Suppressor macrophage treated with lipopolysaccharide for 4 hours (primary cell): ENCODE measurements at regions not wholly inside any gene's neighbourhood (a gene's known extent, or its start where the extent isn't known, plus 50 kb on each side); places are given as distances from the start of the nearest gene placed in this dataset.

Experiments used
- DNase-seq: peaks from one replicate; pipeline ENCODE4 v3.0.0-alpha.2; 2020

DNA sequence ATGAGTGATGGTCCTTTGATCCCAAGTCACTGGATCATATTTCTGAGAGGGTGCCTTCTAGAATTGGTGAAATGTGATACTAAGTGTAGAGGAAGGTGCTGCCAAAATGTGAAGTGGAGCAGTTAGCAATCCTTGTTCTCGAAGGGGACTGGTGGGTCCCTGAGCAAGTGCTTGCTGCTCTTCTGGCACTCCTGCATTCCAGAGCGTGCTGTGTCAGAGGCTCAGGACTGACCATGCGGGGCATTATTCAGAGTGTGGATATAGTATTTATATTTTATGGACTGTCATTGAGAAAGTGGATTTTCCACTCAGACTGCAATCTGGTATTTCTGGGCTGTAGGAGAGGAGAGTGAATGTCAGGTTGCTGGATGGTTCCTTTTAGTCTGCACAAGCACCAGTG, 152.6 kb upstream of the KL start:
- no peak for DNase-seq

DNA sequence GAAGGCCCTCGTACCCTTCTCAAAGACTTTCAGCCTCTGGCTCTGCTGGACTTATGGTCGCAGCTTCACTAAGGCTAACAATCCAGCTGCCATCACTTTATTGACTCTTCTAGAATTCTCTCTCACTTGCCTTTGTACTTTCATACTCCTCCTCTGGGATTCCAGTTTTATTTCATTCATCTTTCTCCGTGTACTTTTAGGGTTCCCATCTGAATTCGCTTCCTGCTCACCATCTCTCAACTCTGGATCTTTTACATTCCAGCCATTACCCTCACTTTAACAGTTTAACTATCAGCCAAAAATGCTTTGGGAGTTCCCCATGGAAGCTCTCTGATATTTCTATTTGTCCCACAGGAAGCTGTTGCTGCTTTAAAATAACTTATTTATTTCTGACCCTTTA, 149.3 kb upstream of the KL start:
- no peak for DNase-seq

GRCh38 chr13:32877491-32877890, 138.7 kb upstream of the KL start:
- no peak for DNase-seq

- no peak for DNase-seq
These were observed 138.1 kb upstream of the KL start for GRCh38 chr13:32878163-32878562.

GRCh38 chr13:32880636-32881035, 135.6 kb upstream of the KL start:
- no peak for DNase-seq

DNA sequence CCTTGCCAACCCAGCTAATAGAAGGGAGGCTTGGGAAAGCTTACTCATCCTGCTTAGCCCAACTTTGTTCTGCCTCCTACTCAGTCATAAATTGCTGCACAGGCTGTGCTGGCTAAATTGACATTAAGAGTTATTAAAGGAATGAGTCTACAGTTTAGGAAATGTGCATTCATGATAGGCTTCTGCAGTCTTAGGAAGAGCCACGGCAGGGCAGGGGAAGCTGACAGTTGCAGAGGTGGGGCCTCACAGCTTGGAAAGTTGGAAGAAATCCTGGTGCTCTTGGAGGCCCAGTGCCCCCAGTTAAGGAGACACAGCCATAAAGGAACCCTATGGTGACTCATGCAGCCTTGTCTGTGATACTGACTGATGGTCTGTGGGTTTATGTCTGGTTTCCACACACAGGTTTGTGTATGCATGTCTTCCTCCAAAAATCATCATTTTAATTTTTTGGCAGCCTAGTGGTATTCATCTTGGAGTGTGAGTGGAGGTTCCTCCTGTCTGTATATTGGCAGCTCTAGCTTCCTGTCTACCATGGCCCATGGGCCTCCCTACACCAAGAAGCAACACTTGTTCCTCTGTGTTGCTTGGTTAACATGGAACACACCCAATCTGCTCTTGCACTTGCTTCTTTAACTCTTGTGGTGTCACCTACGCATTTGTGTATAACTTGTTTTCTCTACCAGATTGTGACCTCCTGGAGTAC, 135.0 kb upstream of the KL start:
- DNase-seq: no peak

DNA sequence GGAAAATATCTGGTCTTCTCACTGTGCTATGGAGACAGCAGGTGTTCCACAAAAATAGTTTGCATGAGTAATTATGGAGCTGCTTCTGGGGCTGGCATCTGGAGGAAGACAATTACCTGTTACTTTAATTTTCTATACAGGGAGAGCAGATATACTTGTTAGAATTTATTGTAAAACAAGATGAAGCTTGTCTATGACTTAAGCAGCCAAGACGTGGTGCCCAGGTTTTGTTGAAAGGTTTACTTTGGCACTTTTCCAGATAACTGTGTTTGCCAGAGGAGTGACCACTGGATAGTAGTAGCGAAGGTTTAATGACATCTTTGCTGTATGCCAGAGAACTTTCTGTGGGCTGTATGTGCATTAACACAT, 134.5 kb upstream of the KL start:
- no peak for DNase-seq

DNA sequence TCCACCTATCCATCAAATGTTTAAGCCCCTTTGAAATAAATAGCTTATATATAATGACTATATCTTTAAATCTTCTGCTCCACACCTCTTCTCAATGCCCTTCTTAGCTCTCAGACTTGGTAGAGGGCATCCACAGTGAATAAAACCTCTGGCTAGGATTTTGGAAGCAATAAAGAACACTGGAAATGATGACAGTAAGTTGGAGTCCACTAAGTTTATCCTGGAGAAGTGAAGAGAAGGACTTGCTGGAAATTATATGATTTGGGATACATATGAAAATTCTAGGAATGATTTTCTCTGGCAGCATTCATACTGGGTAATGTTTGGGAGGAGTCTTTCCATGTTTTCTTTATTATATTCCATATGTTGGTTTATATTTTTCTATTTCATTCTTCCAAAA, 133.5 kb upstream of the KL start:
- no peak for DNase-seq

DNA sequence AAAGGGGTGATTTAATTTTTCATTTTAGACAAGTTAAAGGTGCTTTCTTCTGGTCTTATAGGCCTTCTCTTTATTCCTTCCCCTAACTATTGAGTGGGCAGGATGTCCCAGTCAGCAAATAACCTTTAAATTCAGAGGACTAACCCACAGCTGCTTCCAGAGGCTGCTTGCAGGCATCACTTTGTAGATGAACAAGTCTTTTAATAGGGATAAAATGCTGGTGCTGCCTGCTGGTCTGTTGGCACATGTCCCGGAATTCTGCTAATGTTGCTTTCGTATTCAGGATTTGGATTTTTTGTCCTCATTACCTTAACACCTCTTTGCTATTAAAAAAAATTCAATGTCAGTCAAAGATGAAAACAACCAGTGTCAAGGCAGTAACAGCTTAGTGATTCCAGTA, 132.7 kb upstream of the KL start:
- DNase-seq: no peak

GRCh38 chr13:32887617-32888016, 128.6 kb upstream of the KL start:
- no peak for DNase-seq

DNA sequence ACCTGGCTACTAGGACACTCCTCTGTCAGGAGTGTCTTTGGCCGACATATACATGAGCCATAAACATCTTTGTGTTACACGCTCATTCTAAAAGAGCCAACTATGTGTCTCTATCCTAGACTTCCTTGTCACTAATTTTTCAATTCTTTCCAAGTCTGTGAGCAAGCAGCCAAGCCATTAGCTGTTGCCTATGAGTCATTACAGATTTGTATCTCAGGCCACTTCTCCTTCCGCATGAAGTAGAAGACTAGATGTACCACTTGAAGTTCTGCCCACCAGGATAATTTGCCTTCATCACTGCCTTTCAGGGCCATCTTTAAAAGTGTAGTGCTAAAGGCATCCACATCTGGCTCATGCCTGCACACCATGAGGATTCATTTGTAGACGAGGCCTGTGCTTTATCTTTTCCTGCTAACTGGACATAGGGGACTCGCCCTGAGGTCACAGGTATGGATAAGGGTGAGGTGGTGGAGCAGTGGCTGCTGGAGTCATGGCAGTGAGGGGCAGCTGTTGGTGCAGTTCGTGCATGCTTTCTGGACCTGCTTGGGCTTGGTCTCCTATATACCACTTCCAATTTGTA, 126.1 kb upstream of the KL start:
- DNase-seq: no peak

DNA sequence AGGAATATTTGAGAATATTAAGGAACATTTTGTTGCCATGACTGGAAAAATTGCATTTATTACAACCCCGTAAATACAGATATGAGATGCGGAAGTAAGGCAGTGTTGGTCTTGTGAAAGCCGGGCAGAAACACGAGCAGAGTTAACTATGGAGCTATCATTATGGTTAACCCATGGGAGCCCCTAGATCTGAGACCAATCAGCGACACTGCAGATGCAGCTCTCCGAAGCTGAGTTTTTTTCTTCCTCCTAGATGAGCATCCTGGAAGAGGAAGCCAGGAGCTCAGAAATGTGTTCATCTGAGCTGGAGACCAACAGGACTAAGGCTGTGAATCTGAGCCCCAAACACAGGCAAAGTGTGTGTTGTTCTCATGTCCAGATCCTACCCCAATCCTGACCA, 123.0 kb upstream of the KL start:
- no peak for DNase-seq

- DNase-seq: peak; percentile 29
These were observed 121.6 kb upstream of the KL start for GRCh38 chr13:32894589-32895001.

- DNase-seq: no peak
These were observed 120.9 kb upstream of the KL start for GRCh38 chr13:32895296-32895695.

GRCh38 chr13:32897296-32897695, 118.9 kb upstream of the KL start:
- DNase-seq: no peak

- no peak for DNase-seq
These were observed 114.0 kb upstream of the KL start for GRCh38 chr13:32902029-32902780.

DNA sequence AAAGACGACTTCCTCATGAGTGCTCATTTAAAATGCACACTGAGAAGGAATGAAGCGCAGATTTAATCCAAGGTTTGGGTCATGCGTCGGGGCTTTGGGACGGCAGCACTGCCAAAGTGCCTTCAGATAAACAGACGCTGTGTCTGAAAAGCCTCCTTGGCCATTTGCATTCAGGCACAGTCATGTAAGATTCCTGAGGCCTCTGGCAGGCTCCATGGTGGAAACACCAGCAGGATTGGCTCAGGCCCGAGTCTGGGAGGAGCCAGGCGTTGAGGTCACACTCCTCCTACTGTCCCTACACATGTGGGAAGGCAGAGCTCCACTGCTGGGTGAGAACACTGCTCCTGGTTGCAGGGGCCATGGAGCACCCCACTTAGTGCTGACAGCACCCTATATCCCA, 113.3 kb upstream of the KL start:
- DNase-seq: no peak

DNA sequence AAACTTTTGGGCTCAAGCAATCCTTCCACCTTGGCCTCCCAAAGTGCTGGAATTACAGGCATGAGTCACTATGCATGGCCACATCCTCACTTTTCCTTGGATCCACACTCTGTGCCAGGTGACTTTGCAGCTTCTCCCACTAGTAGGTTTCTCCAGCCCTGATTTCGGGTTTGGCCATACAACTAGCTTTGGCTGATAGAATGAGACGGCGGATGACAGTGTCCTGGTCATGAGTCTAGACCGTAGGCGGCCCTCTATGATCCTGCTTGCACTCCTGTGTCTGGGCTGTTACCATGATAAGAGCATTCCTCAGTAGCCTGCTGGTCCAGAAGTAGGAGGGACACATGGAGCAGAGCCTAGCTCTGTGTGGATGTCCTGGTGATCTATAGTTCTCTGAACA, 112.5 kb upstream of the KL start:
- no peak for DNase-seq

GRCh38 chr13:32904266-32904665, 112.0 kb upstream of the KL start:
- DNase-seq: no peak

GRCh38 chr13:32905063-32905863, 111.0 kb upstream of the KL start:
- DNase-seq: no peak

GRCh38 chr13:32905864-32906180, 110.4 kb upstream of the KL start:
- no peak for DNase-seq

- no peak for DNase-seq
These were observed 109.0 kb upstream of the KL start for GRCh38 chr13:32907211-32907610.

DNA sequence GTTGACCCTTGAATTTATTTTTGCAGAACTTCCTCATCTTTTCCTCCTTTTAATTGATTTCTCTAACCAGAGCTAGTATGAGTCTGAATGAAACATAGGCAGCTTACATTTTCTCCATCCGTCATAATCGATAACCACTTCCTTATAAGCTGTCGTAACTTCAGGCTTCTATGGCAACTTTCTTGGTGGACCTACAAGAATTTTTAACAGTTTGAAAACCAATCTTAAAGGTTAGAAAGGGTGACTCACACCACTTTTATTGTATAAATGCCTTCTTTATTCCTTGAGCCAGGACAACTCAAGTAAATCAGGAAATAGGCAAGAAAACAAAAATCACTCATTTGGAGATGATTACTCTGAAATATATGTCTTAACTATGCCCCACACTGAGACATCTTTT, 105.7 kb upstream of the KL start:
- peak; percentile 12 for DNase-seq

DNA sequence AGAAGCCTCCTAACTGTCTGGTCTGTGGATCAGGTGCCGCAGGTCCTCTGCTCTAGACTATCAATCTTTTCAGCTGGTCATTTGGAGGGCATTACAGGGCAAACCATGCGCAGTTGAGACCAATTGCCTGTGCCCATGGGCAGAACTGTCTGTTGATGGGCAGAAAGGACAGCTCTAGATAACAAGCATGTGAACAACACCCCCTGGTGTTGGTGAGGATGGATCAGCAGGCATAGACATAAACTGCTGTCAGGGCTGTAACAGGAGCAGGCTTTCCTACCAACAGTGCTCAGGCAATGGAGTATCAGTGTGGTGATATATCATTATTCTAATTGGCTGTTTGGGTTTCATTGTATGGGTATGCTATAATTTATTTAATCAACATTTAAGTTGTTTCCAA, 104.7 kb upstream of the KL start:
- no peak for DNase-seq
